GM13976 (cell line): ENCODE measurements at regions not wholly inside any gene's neighbourhood (a gene's known extent, or its start where the extent isn't known, plus 50 kb on each side); places are given as distances from the start of the nearest gene placed in this dataset.

Experiments
- DNase-seq: peaks from one replicate; pipeline ENCODE4 v3.0.0; 2012; ENCODE audit warnings: low spot score
- CTCF ChIP-seq: IDR thresholded peaks from 2 replicates; pipeline ENCODE4 v1.5.1; 2012; ENCODE audit warnings: borderline replicate concordance, mild to moderate bottlenecking; ENCODE audit not compliant: insufficient read depth; ENCODE audit errors: extremely low read depth, missing control alignments, control extremely low read depth
- in situ Hi-C: fragments of 300-500 bp; cut with MboI; formaldehyde crosslinking; loops from one replicate; pipeline ENCODE4 v1.12.0; 2022; ENCODE audit warnings: low sequenced_read_pairs, mixed read lengths, inconsistent platforms; ENCODE audit not compliant: unreplicated experiment

DNA sequence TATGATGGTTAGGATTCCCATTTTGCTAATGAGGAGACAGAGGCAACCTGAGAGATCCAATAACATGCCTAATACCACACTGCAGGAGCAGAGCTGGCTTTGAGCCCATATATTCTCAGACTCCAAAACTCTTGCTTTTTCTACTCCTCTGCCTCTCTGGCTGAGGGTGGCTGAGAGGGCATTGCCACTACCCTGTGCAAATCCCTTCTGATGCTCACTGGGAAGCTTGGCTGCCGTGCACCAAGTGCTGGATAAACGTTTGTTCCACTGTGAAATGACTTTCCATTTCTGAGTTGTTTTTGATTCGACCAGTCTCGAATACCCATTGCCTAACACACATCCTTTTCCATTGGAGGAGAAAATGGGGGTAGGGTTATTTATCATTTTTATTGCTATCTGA, 123.1 kb upstream of the SORCS3 start:
- in situ Hi-C loops = no loop called here
- no peak for DNase-seq
- no peak for TF ChIP-seq CTCF

- no peak for TF ChIP-seq CTCF
- DNase-seq = no peak
- in situ Hi-C loops = no loop called here
Measured at GRCh38 chr10:104518891-104519290, 122.2 kb upstream of the SORCS3 start.

GRCh38 chr10:104520653-104521052, 120.4 kb upstream of the SORCS3 start:
- TF ChIP-seq CTCF = no peak
- in situ Hi-C loops = no loop called here
- no peak for DNase-seq

- in situ Hi-C loops = no loop called here
Measured at GRCh38 chr10:104521901-104522694, 119.0 kb upstream of the SORCS3 start.

DNA sequence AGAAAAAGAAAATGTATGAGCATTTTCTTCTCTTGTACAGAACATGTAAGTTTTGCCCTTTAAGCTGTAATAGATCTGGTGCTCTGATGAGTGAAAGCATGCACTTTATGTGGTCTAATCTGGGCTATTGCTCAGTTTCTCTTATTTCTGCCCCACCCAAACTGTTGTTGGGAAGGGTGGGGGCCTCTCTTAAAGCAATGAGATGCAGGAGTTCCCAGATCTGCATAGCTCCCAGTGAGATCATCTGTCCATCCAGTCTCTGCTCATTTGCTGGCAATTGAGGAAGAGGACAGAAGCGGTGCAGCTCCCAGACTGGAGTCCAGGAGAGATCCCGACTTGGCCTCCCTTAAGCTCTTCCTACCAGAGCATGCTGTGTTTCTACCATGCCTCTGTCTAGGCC, 114.9 kb upstream of the SORCS3 start:
- TF ChIP-seq CTCF = no peak
- in situ Hi-C loops = no loop called here

More at GRCh38 chr10:104521901-104522694, 119.0 kb upstream of the SORCS3 start:
- TF ChIP-seq CTCF = no peak
- no peak for DNase-seq

GRCh38 chr10:104527013-104527412, 114.1 kb upstream of the SORCS3 start:
- no peak for DNase-seq
- in situ Hi-C loops = no loop called here
- TF ChIP-seq CTCF = no peak

More for the DNA sequence above, 114.9 kb upstream of the SORCS3 start:
- no peak for DNase-seq

DNA sequence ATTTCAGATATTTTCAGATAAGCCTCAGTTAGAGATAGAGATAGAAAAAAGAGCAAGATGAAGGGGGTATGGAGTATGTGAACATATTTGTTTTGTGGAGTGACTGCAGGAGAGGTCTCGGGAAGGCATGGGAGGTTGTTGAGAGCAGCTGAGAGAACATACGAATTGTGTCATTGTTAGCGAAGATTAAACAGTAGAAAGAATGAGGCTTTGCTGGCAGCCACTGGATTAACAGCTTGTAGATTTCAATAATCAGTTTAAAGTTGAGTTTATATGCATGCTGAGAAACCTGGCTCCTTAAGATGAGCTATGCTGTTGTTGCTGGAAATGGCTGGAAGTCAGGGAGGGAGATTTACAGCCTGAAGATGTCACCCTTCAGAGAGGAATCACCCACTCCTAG, 100.9 kb upstream of the SORCS3 start:
- TF ChIP-seq CTCF = no peak

More for the DNA sequence above, 100.9 kb upstream of the SORCS3 start:
- in situ Hi-C loops = no loop called here
- DNase-seq = no peak
